HUES64 (cell line): ENCODE measurements at regions not wholly inside any gene's neighbourhood (a gene's known extent, or its start where the extent isn't known, plus 50 kb on each side); places are given as distances from the start of the nearest gene placed in this dataset.

Experiments
- H3K27ac ChIP-seq: 2 replicates; pipeline ENCODE4 v1.7.0; 2013; ENCODE audit warnings: low read depth, low read length, inconsistent platforms
- H3K27me3 ChIP-seq: 2 replicates; pipeline ENCODE4 v1.6.1; 2013; ENCODE audit warnings: mild to moderate bottlenecking, low read length; ENCODE audit not compliant: insufficient read depth
- H3K36me3 ChIP-seq: 2 replicates; pipeline ENCODE4 v1.6.1; 2013; ENCODE audit warnings: mild to moderate bottlenecking, low read length; ENCODE audit not compliant: insufficient read depth
- H3K4me1 ChIP-seq: 2 replicates; pipeline ENCODE4 v1.6.1; 2013; ENCODE audit warnings: mild to moderate bottlenecking, low read length, moderate library complexity; ENCODE audit not compliant: insufficient read depth
- H3K4me3 ChIP-seq: 2 replicates; pipeline ENCODE4 v1.5.1; 2013; ENCODE audit warnings: mild to moderate bottlenecking, low read length, moderate library complexity
- H3K9ac ChIP-seq: 2 replicates; pipeline ENCODE4 v1.6.1; 2013; ENCODE audit warnings: mild to moderate bottlenecking, low read depth, low read length
- H3K9me3 ChIP-seq: 2 replicates; pipeline ENCODE4 v1.6.1; 2013; ENCODE audit warnings: low read depth, low read length; ENCODE audit not compliant: insufficient read depth
- WGBS: fragments of 150-250, 120-280 bp; methylation state at CpG from one replicate; pipeline ENCODE4 v1.1.7; 2013; ENCODE audit warnings: missing lambda C conversion rate; 5-methylcytosine and 5-hydroxymethylcytosine counted together

- H3K4me1 ChIP-seq, result 0 out of 2 replicates have a peak, but pooled peaks cover 12% of the 10 kb centered on the region
- H3K9ac ChIP-seq, result no peak overlapping the region
- 95% methylated on average over 8 of the region's 8 CpGs for WGBS
- no peak overlapping the region for H3K4me3 ChIP-seq
- H3K36me3 ChIP-seq, result no peaks in the 10 kb centered on the region
- H3K27me3 ChIP-seq, result no peaks in the 10 kb centered on the region
- no peak overlapping the region for H3K27ac ChIP-seq
- H3K9me3 ChIP-seq, result no peaks in the 10 kb centered on the region
Measured at GRCh38 chr17:77443748-77444260, 303.0 kb downstream of the SEC14L1 start.

GRCh38 chr17:77444628-77444983 is 303.8 kb downstream of the SEC14L1 start:
- H3K27ac ChIP-seq, result no peak overlapping the region
- no peaks in the 10 kb centered on the region for H3K27me3 ChIP-seq
- H3K36me3 ChIP-seq, result no peaks in the 10 kb centered on the region
- H3K4me1 ChIP-seq, result peaks cover 16% of the 10 kb centered on the region
- H3K9me3 ChIP-seq, result no peaks in the 10 kb centered on the region
- no peak overlapping the region for H3K4me3 ChIP-seq
- 84% methylated on average over 9 of the region's 9 CpGs for WGBS
- H3K9ac ChIP-seq, result no peak overlapping the region

- H3K9me3 ChIP-seq, result no peaks in the 10 kb centered on the region
- no peak overlapping the region for H3K27ac ChIP-seq
- no peak overlapping the region for H3K4me3 ChIP-seq
- WGBS, result 92% methylated on average over 13 of the region's 15 CpGs
- H3K4me1 ChIP-seq, result peaks cover 21% of the 10 kb centered on the region
- H3K36me3 ChIP-seq, result no peaks in the 10 kb centered on the region
- H3K9ac ChIP-seq, result no peak overlapping the region
- H3K27me3 ChIP-seq, result no peaks in the 10 kb centered on the region
Measured at GRCh38 chr17:77444984-77445759, 304.4 kb downstream of the SEC14L1 start.

GRCh38 chr17:77445760-77446532 is 305.2 kb downstream of the SEC14L1 start:
- Histone ChIP-seq H3K9me3 (no peaks in the 10 kb centered on the region), H3K4me3 (no peak overlapping the region), H3K36me3 (no peaks in the 10 kb centered on the region), H3K4me1 (peaks cover 27% of the 10 kb centered on the region), H3K9ac (no peak overlapping the region), H3K27me3 (no peaks in the 10 kb centered on the region), H3K27ac (no peak overlapping the region)
- WGBS, result 91% methylated on average over 16 of the region's 16 CpGs

DNA sequence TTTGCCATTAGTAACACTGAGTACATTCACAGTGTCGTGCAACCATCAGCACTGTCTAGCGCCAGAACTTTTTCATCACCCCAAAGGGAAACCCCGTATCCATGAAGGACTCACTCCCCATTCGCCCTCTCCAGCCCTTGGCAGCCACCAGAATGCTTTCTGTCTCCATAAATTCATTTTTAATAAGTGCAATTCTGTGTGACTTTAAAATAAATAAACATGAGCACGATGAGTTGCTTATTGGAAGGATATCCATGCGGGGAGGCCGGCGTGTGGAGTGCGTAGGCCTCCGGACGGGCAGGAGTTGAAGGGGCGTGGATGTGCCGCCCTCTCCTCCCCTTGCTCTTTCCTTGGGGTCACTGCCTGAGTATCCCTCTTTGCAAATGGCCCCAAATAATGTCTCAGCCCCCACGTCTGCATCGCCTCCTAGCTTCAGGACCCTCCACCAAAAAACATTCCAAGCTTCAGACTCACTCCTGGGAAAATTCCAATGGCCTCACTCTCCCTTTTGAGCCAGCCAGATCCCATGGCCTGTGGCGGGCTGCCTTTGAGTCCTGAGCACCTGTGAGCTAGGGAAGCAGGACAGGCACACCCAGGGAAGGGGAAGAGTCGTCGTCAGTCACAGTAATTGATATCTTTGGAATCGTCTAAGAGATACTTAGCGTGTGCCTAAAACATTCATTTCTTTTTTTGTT is 306.3 kb downstream of the SEC14L1 start:
- Histone ChIP-seq H3K36me3 (no peaks in the 10 kb centered on the region), H3K4me3 (no peak overlapping the region), H3K4me1 (peaks cover 27% of the 10 kb centered on the region), H3K9ac (no peak overlapping the region), H3K27ac (no peak overlapping the region), H3K27me3 (no peaks in the 10 kb centered on the region), H3K9me3 (no peaks in the 10 kb centered on the region)
- WGBS, result 88% methylated on average over 20 of the region's 20 CpGs

DNA sequence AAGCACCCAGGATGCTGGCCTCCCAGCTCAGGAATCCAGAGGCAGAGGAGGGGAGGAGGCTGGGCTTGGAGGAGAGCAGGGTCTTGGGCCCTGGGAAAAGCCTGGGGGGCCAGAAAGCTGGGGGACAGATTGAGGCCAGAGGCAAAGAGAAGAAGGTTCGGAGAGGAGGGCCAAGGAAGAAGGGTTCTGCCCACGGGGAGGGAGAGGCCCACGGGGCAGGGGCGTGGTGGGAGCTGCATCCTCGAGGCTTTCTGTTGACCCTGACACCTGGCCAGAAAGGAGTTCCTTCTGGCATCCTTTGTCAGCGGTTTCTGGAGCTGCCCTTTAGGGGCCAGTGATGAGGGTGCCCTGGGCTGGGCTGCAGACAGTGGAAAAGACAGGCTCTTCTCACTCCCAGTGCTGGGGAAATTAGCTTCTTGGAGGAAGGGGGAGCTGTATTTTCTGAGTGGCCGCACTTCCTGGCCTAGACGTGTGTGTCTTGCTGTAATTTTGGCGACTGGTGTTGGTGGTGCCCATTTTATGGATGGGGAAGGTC is 308.7 kb downstream of the SEC14L1 start:
- peak overlapping the region; percentile 78 for H3K27ac ChIP-seq
- no peak overlapping the region for H3K9ac ChIP-seq
- H3K4me3 ChIP-seq, result no peak overlapping the region
- H3K27me3 ChIP-seq, result no peaks in the 10 kb centered on the region
- H3K4me1 ChIP-seq, result peaks cover 48% of the 10 kb centered on the region
- no peaks in the 10 kb centered on the region for H3K36me3 ChIP-seq
- no peaks in the 10 kb centered on the region for H3K9me3 ChIP-seq
- WGBS, result 62% methylated on average over 9 of the region's 9 CpGs

- no peaks in the 10 kb centered on the region for H3K27me3 ChIP-seq
- H3K27ac ChIP-seq, result peak overlapping the region; percentile 78
- H3K9ac ChIP-seq, result peak overlapping the region; percentile 96; the same call in 1 of the 2 replicates
- peaks cover 47% of the 10 kb centered on the region for H3K4me1 ChIP-seq
- no peaks in the 10 kb centered on the region for H3K9me3 ChIP-seq
- WGBS, result 29% methylated on average over 23 of the region's 23 CpGs
- H3K36me3 ChIP-seq, result no peaks in the 10 kb centered on the region
- peak overlapping the region; percentile 74 for H3K4me3 ChIP-seq
Measured at GRCh38 chr17:77449908-77450741, 309.4 kb downstream of the SEC14L1 start.

DNA sequence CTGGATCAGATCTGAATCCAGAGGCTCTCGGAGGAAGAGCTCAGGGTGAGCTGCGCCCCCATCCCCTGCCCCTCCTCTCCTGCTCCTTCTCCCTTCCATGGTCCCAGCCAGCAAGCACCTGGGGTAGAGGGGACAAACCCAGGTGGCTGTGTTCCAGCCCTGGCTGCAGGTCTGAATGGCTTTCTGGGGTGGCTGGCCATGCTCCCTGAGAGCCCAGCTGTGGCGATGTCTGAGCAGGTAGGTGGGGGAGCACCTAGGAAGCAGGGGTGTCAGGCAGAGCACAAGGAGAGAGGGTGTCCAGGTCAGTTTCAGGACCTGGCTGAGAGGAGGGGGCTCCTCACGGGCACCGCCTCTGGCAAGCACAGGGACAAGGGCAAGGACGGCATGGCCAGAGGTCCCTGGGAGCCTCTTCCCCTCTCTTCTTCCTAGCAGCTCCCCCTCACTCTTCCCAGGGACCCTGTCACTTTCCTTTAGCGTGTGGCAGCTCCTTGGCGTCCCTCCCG is 310.0 kb downstream of the SEC14L1 start:
- H3K27me3 ChIP-seq, result no peaks in the 10 kb centered on the region
- H3K27ac ChIP-seq, result peak overlapping the region; percentile 78
- WGBS, result 7% methylated on average over 9 of the region's 9 CpGs
- H3K36me3 ChIP-seq, result no peaks in the 10 kb centered on the region
- peak overlapping the region; percentile 96 for H3K9ac ChIP-seq
- peak overlapping the region; percentile 74 for H3K4me3 ChIP-seq
- peaks cover 51% of the 10 kb centered on the region for H3K4me1 ChIP-seq
- H3K9me3 ChIP-seq, result no peaks in the 10 kb centered on the region

DNA sequence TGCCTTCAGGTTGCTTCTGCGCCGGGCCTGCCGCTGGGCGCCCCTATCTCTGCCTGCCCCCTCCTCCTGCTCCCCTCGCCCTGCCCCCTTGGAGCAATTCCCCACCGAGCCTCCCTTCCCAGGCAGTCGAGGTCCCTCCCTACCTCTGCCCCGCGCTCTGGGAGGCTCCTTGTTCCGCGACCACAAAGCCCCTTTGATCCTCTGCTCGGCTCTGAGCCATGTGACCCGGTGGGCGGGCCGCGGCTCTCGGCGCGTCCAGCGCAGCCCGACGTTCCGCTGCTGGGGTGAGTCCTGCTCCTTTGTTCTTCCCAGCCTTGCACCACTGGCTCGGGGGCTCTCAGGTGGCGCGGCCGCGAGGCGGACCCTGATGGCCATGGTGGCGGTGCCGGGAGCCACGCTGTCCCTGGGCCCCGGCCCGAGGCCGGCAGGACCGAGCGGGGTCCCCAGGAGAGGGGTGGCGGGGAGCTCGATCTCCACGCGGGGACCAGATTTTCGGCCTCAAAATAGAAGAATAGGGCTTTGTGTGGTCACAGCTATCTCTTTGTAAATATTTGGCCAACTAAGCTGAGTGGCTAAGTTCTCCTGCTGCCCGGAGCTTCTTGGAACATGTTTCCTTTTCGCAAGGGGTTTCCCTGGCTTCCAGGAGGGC is 310.6 kb downstream of the SEC14L1 start:
- Histone ChIP-seq H3K36me3 (no peaks in the 10 kb centered on the region), H3K9me3 (no peaks in the 10 kb centered on the region), H3K9ac (peak overlapping the region; percentile 96), H3K4me1 (peaks cover 51% of the 10 kb centered on the region), H3K27me3 (no peaks in the 10 kb centered on the region), H3K4me3 (peak overlapping the region; percentile 74), H3K27ac (peak overlapping the region; percentile 96)
- under 1% methylated on average over 44 of the region's 44 CpGs for WGBS
